Loucy (cell line): ENCODE measurements at regions not wholly inside any gene's neighbourhood (a gene's known extent, or its start where the extent isn't known, plus 50 kb on each side); places are given as distances from the start of the nearest gene placed in this dataset.

Experiments
- H2AFZ ChIP-seq: fragments of 200-600 bp; sonication (generic); 2 replicates; pipeline ENCODE4 v1.6.0; 2016; ENCODE audit warnings: antibody characterized with exemption, mild to moderate bottlenecking, low read length, moderate library complexity
- H3F3A ChIP-seq: fragments of 200-600 bp; 2 replicates; pipeline ENCODE4 v1.6.0; 2016; ENCODE audit warnings: antibody characterized with exemption, low read depth, mild to moderate bottlenecking
- H3K27me3 ChIP-seq: fragments of 200-600 bp; sonication (generic); 2 replicates; pipeline ENCODE4 v1.6.1; 2014; ENCODE audit warnings: low read length, mild to moderate bottlenecking; ENCODE audit not compliant: insufficient read depth, poor library complexity, severe bottlenecking
- H3K36me3 ChIP-seq: fragments of 200-600 bp; sonication (generic); 2 replicates; pipeline ENCODE4 v1.6.1; 2016; ENCODE audit warnings: low read length; ENCODE audit not compliant: insufficient read depth
- H3K4me1 ChIP-seq: fragments of 200-600 bp; sonication (generic); 2 replicates; pipeline ENCODE4 v1.5.1; 2014; ENCODE audit warnings: low read length, mild to moderate bottlenecking; ENCODE audit not compliant: insufficient read depth, poor library complexity, severe bottlenecking
- H3K4me2 ChIP-seq: fragments of 200-600 bp; sonication (generic); 2 replicates; pipeline ENCODE4 v1.6.0; 2014; ENCODE audit warnings: antibody characterized with exemption, low read length, low read depth, mild to moderate bottlenecking; ENCODE audit not compliant: poor library complexity, severe bottlenecking
- H3K4me3 ChIP-seq: fragments of 200-600 bp; sonication (generic); 2 replicates; pipeline ENCODE4 v1.5.1; 2014; ENCODE audit warnings: low read length, mild to moderate bottlenecking, mixed read lengths; ENCODE audit not compliant: poor library complexity, severe bottlenecking
- H3K79me2 ChIP-seq: fragments of 200-600 bp; sonication (generic); 2 replicates; pipeline ENCODE4 v1.6.1; 2014; ENCODE audit warnings: low read length; ENCODE audit not compliant: insufficient read depth
- H3K9ac ChIP-seq: fragments of 200-600 bp; sonication (generic); 2 replicates; pipeline ENCODE4 v1.6.0; 2014; ENCODE audit warnings: mild to moderate bottlenecking, low read depth, low read length, moderate library complexity; ENCODE audit not compliant: poor library complexity, severe bottlenecking
- H3K9me2 ChIP-seq: fragments of 200-600 bp; sonication (generic); replicated peaks from 2 replicates; pipeline ENCODE4 v1.6.1; 2016; ENCODE audit warnings: low read depth, low read length, mixed read lengths
- H3K9me3 ChIP-seq: fragments of 200-600 bp; sonication (generic); 2 replicates; pipeline ENCODE4 v1.6.1; 2014; ENCODE audit warnings: mild to moderate bottlenecking, antibody characterized with exemption, low read length, low read depth; ENCODE audit not compliant: insufficient read depth
- H4K20me1 ChIP-seq: fragments of 200-600 bp; sonication (generic); 2 replicates; pipeline ENCODE4 v1.6.0; 2014; ENCODE audit warnings: antibody characterized with exemption, low read length, mild to moderate bottlenecking; ENCODE audit not compliant: insufficient read depth, poor library complexity, severe bottlenecking
- CTCF ChIP-seq: fragments of 200-600 bp; sonication (generic); conservative IDR thresholded peaks from 2 replicates; pipeline ENCODE4 v1.5.1; 2014; ENCODE audit warnings: mild to moderate bottlenecking, antibody characterized with exemption, low read length
- EZH2phosphoT487 ChIP-seq: fragments of 200-600 bp; IDR thresholded peaks from 2 replicates; pipeline ENCODE4 v1.6.1; 2018; ENCODE audit warnings: antibody characterized with exemption, mild to moderate bottlenecking, moderate library complexity, borderline replicate concordance

- H3K79me2 ChIP-seq: no peaks in the 10 kb centered on the region
- no peaks in the 10 kb centered on the region for H3K4me1 ChIP-seq
- TF ChIP-seq EZH2phosphoT487 (no peak), CTCF (no peak)
- H3K27me3 ChIP-seq: no peaks in the 10 kb centered on the region
- no peaks in the 10 kb centered on the region for H3K36me3 ChIP-seq
- H3K9me2 ChIP-seq: no peaks in the 10 kb centered on the region
- H3K9ac ChIP-seq: no peak overlapping the region
- H3F3A ChIP-seq: no peaks in the 10 kb centered on the region
- H4K20me1 ChIP-seq: no peaks in the 10 kb centered on the region
- H2AFZ ChIP-seq: no peak overlapping the region
- no peak overlapping the region for H3K4me2 ChIP-seq
- no peak overlapping the region for H3K4me3 ChIP-seq
- H3K9me3 ChIP-seq: no peaks in the 10 kb centered on the region
Observed at GRCh38 chr1:34444516-34444915, 267.8 kb downstream of the C1orf94 start.

GRCh38 chr1:34450325-34450724 is 273.6 kb downstream of the C1orf94 start:
- no peak overlapping the region for H3K4me2 ChIP-seq

GRCh38 chr1:34452451-34452850 is 275.7 kb downstream of the C1orf94 start:
- H3K9me2 ChIP-seq: no peaks in the 10 kb centered on the region
- H3K79me2 ChIP-seq: no peaks in the 10 kb centered on the region
- H3K9me3 ChIP-seq: no peaks in the 10 kb centered on the region
- no peaks in the 10 kb centered on the region for H3K27me3 ChIP-seq
- no peaks in the 10 kb centered on the region for H3K4me1 ChIP-seq
- H4K20me1 ChIP-seq: no peaks in the 10 kb centered on the region
- no peak overlapping the region for H3K9ac ChIP-seq
- H3K4me3 ChIP-seq: no peak overlapping the region
- no peak for TF ChIP-seq EZH2phosphoT487
- TF ChIP-seq CTCF: no peak
- H3F3A ChIP-seq: no peaks in the 10 kb centered on the region
- H2AFZ ChIP-seq: no peak overlapping the region
- H3K36me3 ChIP-seq: no peaks in the 10 kb centered on the region
- H3K4me2 ChIP-seq: no peak overlapping the region

More at GRCh38 chr1:34450325-34450724, 273.6 kb downstream of the C1orf94 start:
- Histone ChIP-seq H3F3A (no peaks in the 10 kb centered on the region), H3K9ac (no peak overlapping the region), H3K36me3 (no peaks in the 10 kb centered on the region), H4K20me1 (no peaks in the 10 kb centered on the region), H2AFZ (no peak overlapping the region), H3K9me3 (no peaks in the 10 kb centered on the region), H3K4me3 (no peak overlapping the region), H3K27me3 (no peaks in the 10 kb centered on the region), H3K79me2 (no peaks in the 10 kb centered on the region), H3K4me1 (no peaks in the 10 kb centered on the region), H3K9me2 (no peaks in the 10 kb centered on the region)
- TF ChIP-seq EZH2phosphoT487 (no peak), CTCF (no peak)
